TTC549 (cell line): ENCODE measurements at regions not wholly inside any gene's neighbourhood (a gene's known extent, or its start where the extent isn't known, plus 50 kb on each side); places are given as distances from the start of the nearest gene placed in this dataset.
"Not testable (repeated sequence)": the region's sequence is repeated elsewhere in the genome, so short reads cannot be mapped to it uniquely, and the experiment has no call there.

Experiments used
- FAIRE-seq: peaks from 2 replicates; lab custom pipeline; 2012; peaks lifted over from hg19 to GRCh38; lab: Jason Lieb, UNC

DNA sequence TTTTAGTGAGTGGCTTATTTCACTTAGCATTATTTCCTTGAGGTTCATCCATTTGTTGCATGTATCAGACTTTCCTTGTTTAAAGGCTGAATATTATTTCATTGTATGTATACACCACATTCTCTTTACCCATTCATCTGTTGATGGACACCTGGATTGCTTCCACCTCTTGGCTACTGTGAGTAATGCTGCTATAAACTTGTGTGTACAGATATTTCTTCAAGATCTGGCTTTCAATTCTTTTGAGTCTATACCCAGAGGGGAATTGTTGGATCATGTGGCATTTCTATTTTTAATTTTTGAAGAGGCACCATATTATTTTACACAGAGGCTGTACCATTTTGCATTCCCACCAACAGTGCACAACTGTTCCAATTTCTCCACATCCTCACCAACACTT, 313.5 kb downstream of the RPLP1 start:
- no peak for FAIRE-seq

GRCh38 chr15:69767191-69767590, 314.6 kb downstream of the RPLP1 start:
- FAIRE-seq = no peak

DNA sequence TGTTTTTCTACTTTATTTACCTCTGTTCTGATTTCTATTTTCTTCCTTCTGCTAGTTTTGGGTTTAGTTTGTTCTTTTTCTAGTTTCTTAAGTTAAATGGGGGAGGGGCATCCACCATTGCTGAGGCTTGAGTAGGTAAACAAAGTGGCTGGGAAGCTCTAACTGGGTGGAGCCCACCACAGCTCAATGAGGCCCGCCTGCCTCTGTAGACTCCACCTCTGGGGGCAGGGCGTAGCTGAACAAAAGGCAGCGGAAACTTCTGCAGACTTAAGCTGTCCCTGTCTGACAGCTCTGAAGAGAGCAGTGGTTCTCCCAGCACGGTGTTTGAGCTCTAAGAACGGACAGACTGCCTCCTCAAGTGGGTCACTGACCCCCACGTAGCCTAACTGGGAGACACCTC, 316.7 kb downstream of the RPLP1 start:
- not testable (repeated sequence) for FAIRE-seq

DNA sequence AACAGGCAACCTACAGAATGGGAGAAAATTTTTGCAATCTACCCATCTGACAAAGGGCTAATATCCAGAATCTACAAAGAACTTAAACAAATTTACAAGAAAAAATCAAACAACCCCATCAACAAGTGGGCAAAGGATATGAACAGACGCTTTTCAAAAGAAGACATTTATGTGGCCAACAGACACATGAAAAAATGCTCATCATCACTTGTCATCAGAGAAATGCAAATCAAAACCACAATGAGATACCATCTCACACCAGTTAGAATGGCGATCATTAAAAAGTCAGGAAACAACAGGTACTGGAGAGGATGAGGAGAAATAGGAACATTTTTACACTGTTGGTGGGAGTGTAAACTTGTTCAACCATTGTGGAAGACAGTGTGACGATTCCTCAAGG, 321.6 kb downstream of the RPLP1 start:
- FAIRE-seq = not testable (repeated sequence)

- not testable (repeated sequence) for FAIRE-seq
Measured at GRCh38 chr15:69774711-69775110, 322.1 kb downstream of the RPLP1 start.

- no peak for FAIRE-seq
Measured at GRCh38 chr15:69777356-69777755, 320.4 kb downstream of the TLE3 start.

DNA sequence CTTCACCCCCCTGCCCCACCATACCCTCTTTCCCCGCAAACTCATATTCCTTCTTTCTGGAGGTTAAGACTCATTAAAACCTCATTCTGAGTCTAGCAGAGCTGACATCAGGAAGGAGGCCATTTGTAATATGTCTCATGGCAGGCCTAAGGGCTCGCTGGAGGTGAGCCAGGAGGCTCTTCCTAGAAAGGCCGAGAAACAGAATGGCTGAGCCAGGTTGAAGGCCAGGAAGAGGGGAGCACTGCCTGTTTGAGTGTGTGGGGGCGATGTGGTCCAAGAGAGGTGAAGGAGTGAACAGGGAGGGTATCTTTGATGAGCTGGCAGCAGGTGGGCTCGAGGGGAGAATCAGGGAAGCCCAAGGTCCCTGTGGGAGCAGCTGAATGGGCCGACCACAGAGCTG, 317.3 kb downstream of the TLE3 start:
- no peak for FAIRE-seq

GRCh38 chr15:69780981-69781380, 316.7 kb downstream of the TLE3 start:
- no peak for FAIRE-seq

DNA sequence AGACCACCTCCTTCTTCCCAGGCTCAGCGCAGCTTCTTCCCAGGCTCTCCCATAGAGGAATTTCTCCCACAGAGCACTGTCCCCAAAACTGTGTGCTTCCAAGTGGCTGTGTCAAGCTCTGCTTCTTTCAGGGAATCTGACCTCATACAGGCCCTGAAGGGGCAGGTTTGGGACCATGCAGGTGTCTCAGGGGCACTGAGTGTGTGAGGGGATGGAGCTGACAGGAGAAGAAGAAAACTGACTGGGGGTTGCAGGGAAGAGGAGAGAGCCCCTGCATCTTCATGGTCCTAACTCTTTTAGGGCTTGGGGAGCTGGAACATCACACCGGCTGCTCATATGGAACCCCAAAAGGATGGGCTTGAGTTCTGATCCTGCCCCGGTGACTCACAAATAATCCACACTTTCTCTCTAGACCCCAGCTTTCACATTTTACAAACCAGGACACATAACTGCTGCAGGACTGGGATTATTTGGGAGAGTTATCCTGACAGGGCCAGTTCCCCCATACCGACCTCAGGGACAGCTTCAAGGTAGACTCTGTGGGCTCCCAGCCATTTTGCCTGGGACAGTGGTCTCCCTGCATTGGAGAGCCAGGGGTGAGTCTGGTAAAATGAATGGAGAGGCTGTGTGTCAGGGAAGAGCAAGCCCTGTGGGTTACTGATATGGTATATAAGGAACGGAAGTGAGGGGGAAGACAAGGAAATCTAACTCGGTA, 316.1 kb downstream of the TLE3 start:
- no peak for FAIRE-seq

GRCh38 chr15:69782139-69782658, 315.5 kb downstream of the TLE3 start:
- FAIRE-seq = no peak

- FAIRE-seq = no peak
Measured at GRCh38 chr15:69782809-69783208, 314.9 kb downstream of the TLE3 start.

- no peak for FAIRE-seq
Measured at GRCh38 chr15:69783211-69783610, 314.5 kb downstream of the TLE3 start.

GRCh38 chr15:69784798-69785566, 312.7 kb downstream of the TLE3 start:
- no peak for FAIRE-seq

DNA sequence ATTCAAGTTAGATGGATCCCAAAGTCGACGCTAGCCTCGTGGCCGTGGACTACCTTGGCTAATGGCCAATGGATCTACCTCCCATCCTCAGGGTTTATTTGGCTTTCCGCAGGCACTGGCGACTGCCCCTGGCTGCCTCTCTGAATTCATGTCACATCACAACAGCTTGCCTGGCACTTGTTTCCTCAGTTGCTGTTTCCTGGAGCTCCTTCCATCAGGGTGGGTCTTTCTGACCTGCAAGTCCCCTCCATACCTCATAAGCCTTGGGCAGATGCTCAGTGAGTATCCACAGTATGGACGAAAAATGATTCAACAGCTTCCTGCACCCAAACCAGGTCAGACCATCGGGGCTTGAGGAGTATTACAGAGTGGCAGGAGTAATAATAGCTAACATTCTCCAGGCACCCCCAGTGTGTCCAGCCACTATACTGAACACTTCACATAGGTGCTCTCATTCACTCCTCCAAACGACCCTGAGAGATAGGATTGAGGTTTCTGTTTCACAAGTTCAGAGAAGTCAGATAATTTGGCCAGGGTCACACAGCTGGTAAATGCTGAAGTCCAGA, 311.5 kb downstream of the TLE3 start:
- no peak for FAIRE-seq

DNA sequence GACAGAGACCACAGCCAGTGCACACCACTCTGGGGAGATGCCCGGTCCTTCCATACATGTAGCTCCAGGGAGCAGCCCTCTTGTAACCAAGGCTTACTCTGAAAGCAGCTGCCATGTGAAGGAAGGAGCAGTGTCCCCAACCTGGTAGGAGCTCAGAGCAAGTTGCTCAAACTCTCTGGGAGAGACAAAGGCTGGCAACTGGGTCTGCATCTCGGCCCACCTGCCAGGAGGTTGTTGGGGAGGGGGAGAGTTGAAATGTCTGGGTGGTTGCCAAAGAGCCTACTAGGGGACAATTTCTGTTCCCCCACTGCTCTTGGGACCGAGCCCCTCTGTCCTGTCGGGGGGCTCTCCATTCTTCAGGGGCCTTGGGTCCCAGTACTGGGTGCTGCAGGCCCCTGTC, 309.9 kb downstream of the TLE3 start:
- no peak for FAIRE-seq

- no peak for FAIRE-seq
Measured at GRCh38 chr15:69789648-69790393, 307.9 kb downstream of the TLE3 start.

- FAIRE-seq = no peak
Measured at GRCh38 chr15:69790632-69791031, 307.1 kb downstream of the TLE3 start.

DNA sequence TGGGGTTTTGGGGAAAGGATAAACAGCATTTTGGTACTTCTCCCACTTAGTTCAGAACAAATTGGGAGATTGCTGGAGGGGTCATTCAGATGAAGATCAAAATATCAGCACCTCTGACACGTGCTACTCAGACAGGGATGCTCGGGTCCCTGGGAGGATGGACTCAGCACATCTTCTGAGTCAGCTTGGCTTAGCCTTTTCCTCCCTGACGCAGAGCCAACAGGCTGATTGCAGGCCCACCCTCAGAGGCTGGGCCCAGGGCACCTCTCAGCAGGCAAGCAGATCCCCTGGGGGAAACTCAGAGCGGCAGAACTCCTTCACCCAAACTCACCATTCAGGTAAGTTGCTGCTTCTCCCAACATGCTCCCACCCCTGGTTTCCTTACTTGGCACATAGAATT, 304.9 kb downstream of the TLE3 start:
- no peak for FAIRE-seq

- FAIRE-seq = no peak
Measured at GRCh38 chr15:69793431-69793780, 304.3 kb downstream of the TLE3 start.

GRCh38 chr15:69793781-69794451, 303.8 kb downstream of the TLE3 start:
- no peak for FAIRE-seq

DNA sequence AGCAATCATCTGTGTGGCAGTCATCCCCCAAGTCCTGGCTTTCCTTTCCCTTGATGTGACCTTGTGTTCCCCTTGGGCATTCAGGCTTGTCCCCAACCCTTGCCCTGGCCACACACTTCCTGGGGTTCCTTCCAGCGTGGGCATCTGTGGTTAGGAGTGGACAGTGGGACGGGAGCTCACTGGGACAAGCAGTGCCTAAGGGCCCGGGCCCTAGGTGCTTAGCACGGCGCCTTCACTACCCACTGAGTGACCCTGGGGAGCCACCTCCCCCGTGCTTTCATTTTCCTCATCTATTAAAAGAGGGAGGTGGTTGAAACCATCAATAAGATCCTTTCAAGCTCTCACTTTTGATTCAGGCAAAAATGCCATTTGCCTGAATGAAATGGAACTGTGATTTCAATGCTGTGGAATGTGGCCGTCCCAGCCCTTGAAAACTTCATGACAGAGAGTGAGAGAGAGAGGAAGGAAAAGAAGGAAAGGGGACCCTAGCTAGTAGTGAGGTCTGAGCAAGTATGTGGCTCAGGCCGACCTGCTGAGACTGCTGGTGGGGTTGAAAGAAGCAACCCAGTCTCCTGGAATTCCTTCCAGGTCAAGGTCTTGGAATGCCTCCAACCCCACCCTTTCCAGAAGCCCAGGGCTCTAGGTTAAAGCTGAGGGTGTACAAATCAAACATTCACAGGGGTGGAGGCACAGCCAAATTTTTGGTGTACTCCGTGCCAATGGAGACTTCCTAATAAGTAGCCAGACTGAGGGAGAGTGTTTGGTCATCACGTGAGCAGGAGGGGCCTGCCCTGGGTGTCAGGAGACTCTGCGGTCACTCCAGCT, 302.9 kb downstream of the TLE3 start:
- no peak for FAIRE-seq
